Skeletal muscle satellite cell (primary cell): ENCODE measurements at regions not wholly inside any gene's neighbourhood (a gene's known extent, or its start where the extent isn't known, plus 50 kb on each side); places are given as distances from the start of the nearest gene placed in this dataset.
A peak's percentile ranks its signal among the peaks of the same experiment; 100 is the strongest.

Source experiments
- H3K27me3 ChIP-seq: 2 replicates; pipeline ENCODE4 v1.7.0; 2013; ENCODE audit warnings: low read length; ENCODE audit not compliant: control insufficient read depth, insufficient read depth
- H3K36me3 ChIP-seq: 2 replicates; pipeline ENCODE4 v1.7.0; 2013; ENCODE audit warnings: mild to moderate bottlenecking, control low read depth, low read length; ENCODE audit not compliant: insufficient read depth
- H3K4me1 ChIP-seq: 2 replicates; pipeline ENCODE4 v1.7.0; 2013; ENCODE audit warnings: low read length; ENCODE audit not compliant: control insufficient read depth, insufficient read depth
- H3K4me2 ChIP-seq: 2 replicates; pipeline ENCODE4 v1.7.0; 2013; ENCODE audit warnings: mild to moderate bottlenecking, low read length
- H3K4me3 ChIP-seq: 2 replicates; pipeline ENCODE4 v1.7.0; 2013; ENCODE audit warnings: low read length
- H3K9ac ChIP-seq: 2 replicates; pipeline ENCODE4 v1.7.0; 2013; ENCODE audit warnings: mild to moderate bottlenecking, low read depth, low read length, moderate library complexity
- H3K9me3 ChIP-seq: replicated peaks from 2 replicates; pipeline ENCODE4 v1.7.0; 2013; ENCODE audit warnings: mild to moderate bottlenecking, control low read depth, low read length

GRCh38 chr11:70746351-70746750 is 348.0 kb downstream of the CTTN start:
- H3K4me2 ChIP-seq = no peak overlapping the region
- H3K4me1 ChIP-seq = no peaks in the 10 kb centered on the region
- H3K9ac ChIP-seq = no peak overlapping the region
- H3K9me3 ChIP-seq = no peaks in the 10 kb centered on the region
- H3K27me3 ChIP-seq = no peaks in the 10 kb centered on the region
- no peak overlapping the region for H3K4me3 ChIP-seq
- no peaks in the 10 kb centered on the region for H3K36me3 ChIP-seq

- H3K27me3 ChIP-seq = no peaks in the 10 kb centered on the region
- H3K4me2 ChIP-seq = no peak overlapping the region
- no peaks in the 10 kb centered on the region for H3K36me3 ChIP-seq
- H3K9ac ChIP-seq = no peak overlapping the region
- H3K4me1 ChIP-seq = no peaks in the 10 kb centered on the region
- no peaks in the 10 kb centered on the region for H3K9me3 ChIP-seq
- no peak overlapping the region for H3K4me3 ChIP-seq
These were observed 349.0 kb downstream of the CTTN start for GRCh38 chr11:70747285-70747684.

- no peak overlapping the region for H3K4me2 ChIP-seq
- H3K4me3 ChIP-seq = no peak overlapping the region
- H3K9me3 ChIP-seq = no peaks in the 10 kb centered on the region
- no peaks in the 10 kb centered on the region for H3K27me3 ChIP-seq
- no peak overlapping the region for H3K9ac ChIP-seq
- no peaks in the 10 kb centered on the region for H3K4me1 ChIP-seq
- no peaks in the 10 kb centered on the region for H3K36me3 ChIP-seq
These were observed 349.6 kb downstream of the CTTN start for GRCh38 chr11:70747921-70748320.

DNA sequence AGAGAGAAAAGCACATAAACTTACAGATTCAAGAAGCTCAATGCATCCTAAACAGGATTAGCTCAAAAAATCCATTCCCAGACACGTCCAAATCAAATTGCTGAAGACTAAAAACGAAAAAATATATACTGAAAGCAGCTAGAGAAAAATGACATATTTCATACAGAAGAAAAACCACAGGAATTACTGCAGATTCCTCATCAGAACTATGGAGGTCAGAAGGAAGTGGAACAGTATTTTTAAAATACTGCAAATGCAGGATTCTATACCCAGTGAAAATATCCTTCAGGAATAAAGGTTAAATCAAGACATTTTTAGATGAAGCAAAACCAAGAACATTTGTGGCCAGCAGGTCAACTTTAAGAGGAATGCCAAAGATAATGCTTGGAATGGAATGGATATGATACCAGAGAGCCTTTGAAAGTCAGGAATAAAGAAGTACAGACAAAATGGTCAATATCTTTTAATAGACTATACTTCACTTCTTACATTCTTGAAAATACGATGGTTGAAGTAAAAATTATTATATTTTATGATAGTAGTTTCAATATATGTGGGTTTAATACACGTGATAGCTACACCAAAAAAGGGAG is 352.9 kb downstream of the CTTN start:
- H3K4me3 ChIP-seq = no peak overlapping the region
- peaks cover 6% of the 10 kb centered on the region for H3K27me3 ChIP-seq
- H3K36me3 ChIP-seq = no peaks in the 10 kb centered on the region
- H3K4me1 ChIP-seq = peaks cover 4% of the 10 kb centered on the region
- H3K4me2 ChIP-seq = no peak overlapping the region
- H3K9ac ChIP-seq = no peak overlapping the region
- no peaks in the 10 kb centered on the region for H3K9me3 ChIP-seq

GRCh38 chr11:70755410-70756158 is 357.3 kb downstream of the CTTN start:
- peaks cover 4% of the 10 kb centered on the region for H3K4me1 ChIP-seq
- no peaks in the 10 kb centered on the region for H3K36me3 ChIP-seq
- H3K27me3 ChIP-seq = peaks cover 8% of the 10 kb centered on the region
- H3K9ac ChIP-seq = peak overlapping the region; percentile 27
- no peaks in the 10 kb centered on the region for H3K9me3 ChIP-seq
- H3K4me2 ChIP-seq = peak overlapping the region; percentile 65
- H3K4me3 ChIP-seq = no peak overlapping the region

DNA sequence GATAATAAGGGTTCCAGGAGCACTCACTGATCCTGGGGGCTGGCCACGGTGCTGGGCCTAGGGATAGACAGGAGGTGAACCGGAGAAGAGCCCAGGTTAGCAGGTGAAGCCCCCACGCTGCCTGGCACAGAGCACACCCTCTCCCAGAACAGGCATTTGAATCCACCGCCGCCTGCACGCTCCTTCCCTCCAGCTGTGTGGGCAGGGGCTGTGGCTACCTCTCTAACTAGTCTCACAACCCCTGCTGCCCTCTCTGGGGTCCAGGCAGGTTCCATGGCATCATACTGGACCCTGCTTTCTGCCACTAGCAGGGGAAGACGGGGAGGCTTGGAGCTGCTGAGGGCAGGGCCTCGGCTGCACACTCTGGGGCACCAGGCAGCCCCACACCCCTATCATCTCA is 358.0 kb downstream of the CTTN start:
- no peak overlapping the region for H3K4me2 ChIP-seq
- H3K9ac ChIP-seq = no peak overlapping the region
- H3K4me1 ChIP-seq = peaks cover 4% of the 10 kb centered on the region
- no peak overlapping the region for H3K4me3 ChIP-seq
- H3K36me3 ChIP-seq = no peaks in the 10 kb centered on the region
- H3K9me3 ChIP-seq = no peaks in the 10 kb centered on the region
- H3K27me3 ChIP-seq = peaks cover 8% of the 10 kb centered on the region

DNA sequence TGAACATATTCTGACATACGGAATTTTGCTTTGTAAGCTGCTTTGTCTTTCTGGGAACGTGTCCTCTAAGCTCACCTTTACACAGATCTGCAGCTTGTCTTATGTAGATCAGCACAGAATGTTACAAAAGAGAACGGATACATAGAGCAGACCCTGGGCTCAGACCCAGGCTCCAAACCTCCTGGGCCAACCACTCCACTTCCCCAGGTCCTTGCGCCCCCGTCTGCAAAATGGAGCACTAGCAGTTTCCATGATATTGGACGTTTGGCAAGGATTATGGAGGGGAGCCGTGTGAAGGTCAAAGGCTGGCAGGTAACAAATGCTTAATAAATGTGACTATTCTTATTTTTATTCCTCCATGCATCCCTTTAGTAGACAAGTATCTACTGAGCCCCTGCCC is 358.4 kb downstream of the CTTN start:
- Histone ChIP-seq H3K36me3 (no peaks in the 10 kb centered on the region), H3K9ac (no peak overlapping the region), H3K4me1 (peaks cover 4% of the 10 kb centered on the region), H3K4me2 (no peak overlapping the region), H3K4me3 (no peak overlapping the region), H3K27me3 (peaks cover 8% of the 10 kb centered on the region), H3K9me3 (no peaks in the 10 kb centered on the region)

DNA sequence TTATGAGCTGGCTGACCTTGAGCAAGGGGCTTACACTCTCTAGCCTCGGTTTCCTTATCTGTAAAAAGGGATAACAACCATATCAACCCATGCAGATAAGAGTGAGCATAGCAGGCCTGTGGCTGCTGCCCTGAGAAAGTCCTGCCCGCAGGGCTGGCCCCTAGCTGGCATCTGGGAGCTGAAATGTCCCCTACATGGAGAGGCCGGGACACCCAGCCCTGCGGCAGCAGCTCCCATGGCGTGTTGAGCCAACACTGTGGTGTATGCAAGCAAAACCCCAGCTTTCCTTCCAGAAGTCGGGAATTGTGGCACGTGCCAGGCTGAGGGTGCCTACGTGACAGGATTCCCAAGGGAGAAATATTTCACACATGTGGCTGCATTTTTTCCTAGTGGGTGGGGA is 358.9 kb downstream of the CTTN start:
- H3K4me2 ChIP-seq = no peak overlapping the region
- no peaks in the 10 kb centered on the region for H3K9me3 ChIP-seq
- peaks cover 8% of the 10 kb centered on the region for H3K27me3 ChIP-seq
- H3K9ac ChIP-seq = no peak overlapping the region
- no peaks in the 10 kb centered on the region for H3K36me3 ChIP-seq
- peaks cover 4% of the 10 kb centered on the region for H3K4me1 ChIP-seq
- no peak overlapping the region for H3K4me3 ChIP-seq

- H3K36me3 ChIP-seq = no peaks in the 10 kb centered on the region
- H3K4me3 ChIP-seq = no peak overlapping the region
- no peaks in the 10 kb centered on the region for H3K9me3 ChIP-seq
- peaks cover 5% of the 10 kb centered on the region for H3K4me1 ChIP-seq
- H3K9ac ChIP-seq = no peak overlapping the region
- H3K27me3 ChIP-seq = peaks cover 8% of the 10 kb centered on the region
- H3K4me2 ChIP-seq = no peak overlapping the region
These were observed 359.9 kb downstream of the CTTN start for GRCh38 chr11:70758206-70758605.

GRCh38 chr11:70759846-70760245 is 361.5 kb downstream of the CTTN start:
- Histone ChIP-seq H3K4me3 (no peak overlapping the region), H3K9me3 (no peaks in the 10 kb centered on the region), H3K36me3 (no peaks in the 10 kb centered on the region), H3K27me3 (peaks cover 8% of the 10 kb centered on the region), H3K4me1 (peaks cover 9% of the 10 kb centered on the region), H3K9ac (no peak overlapping the region), H3K4me2 (no peak overlapping the region)

DNA sequence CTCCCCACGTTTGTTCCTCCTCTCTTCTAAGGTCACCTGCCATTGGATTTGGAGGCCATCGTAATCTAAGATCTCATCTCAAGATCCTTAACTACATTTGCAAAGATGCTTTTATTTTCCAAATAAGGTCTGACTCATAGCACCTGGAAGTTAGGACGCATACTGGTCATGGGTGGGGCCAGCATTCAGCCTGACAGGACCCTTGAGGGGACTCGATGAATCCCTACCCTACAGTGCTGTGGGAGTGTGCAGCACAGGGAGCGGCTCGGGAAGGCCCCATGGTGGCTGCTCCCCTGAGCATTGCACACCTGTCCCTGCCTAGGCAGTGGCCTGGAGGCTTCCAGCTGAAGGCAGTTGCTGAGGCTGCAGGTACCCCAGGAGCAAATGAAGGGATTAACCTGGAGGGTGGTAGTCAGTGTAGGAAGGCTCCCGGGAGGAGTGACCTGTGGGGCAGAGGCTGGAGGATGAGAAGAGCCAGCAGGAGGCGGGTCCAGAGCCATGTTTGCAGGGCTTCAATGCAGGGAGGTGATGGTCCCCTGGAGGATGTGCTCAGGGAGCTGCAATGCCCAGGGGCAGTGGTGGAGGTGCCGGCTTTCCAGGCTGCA is 362.2 kb downstream of the CTTN start:
- no peak overlapping the region for H3K4me2 ChIP-seq
- no peak overlapping the region for H3K4me3 ChIP-seq
- H3K36me3 ChIP-seq = no peaks in the 10 kb centered on the region
- H3K9me3 ChIP-seq = no peaks in the 10 kb centered on the region
- H3K9ac ChIP-seq = no peak overlapping the region
- peaks cover 9% of the 10 kb centered on the region for H3K4me1 ChIP-seq
- peaks cover 8% of the 10 kb centered on the region for H3K27me3 ChIP-seq
